PFSK-1 (cell line): ENCODE measurements at regions not wholly inside any gene's neighbourhood (a gene's known extent, or its start where the extent isn't known, plus 50 kb on each side); places are given as distances from the start of the nearest gene placed in this dataset.

ENCODE experiments used
- FOXP2 ChIP-seq: optimal IDR thresholded peaks from 2 replicates; pipeline ENCODE3; 2011; ENCODE audit warnings: borderline replicate concordance, control low read depth, inconsistent platforms; ENCODE audit not compliant: insufficient read depth; ENCODE audit errors: extremely low read length, extremely low read depth
- POLR2AphosphoS5 ChIP-seq: IDR thresholded peaks from 2 replicates; pipeline ENCODE4 v1.6.1; 2012; ENCODE audit warnings: low read depth, mild to moderate bottlenecking, control low read depth, low read length, moderate library complexity
- SIN3A ChIP-seq: IDR thresholded peaks from 2 replicates; pipeline ENCODE4 v1.6.1; 2012; ENCODE audit warnings: mild to moderate bottlenecking, low read length, moderate library complexity, borderline replicate concordance; ENCODE audit not compliant: insufficient read depth
- TAF1 ChIP-seq: IDR thresholded peaks from 2 replicates; pipeline ENCODE4 v1.6.1; 2012; ENCODE audit warnings: low read length, control low read depth, borderline replicate concordance; ENCODE audit not compliant: insufficient read depth

DNA sequence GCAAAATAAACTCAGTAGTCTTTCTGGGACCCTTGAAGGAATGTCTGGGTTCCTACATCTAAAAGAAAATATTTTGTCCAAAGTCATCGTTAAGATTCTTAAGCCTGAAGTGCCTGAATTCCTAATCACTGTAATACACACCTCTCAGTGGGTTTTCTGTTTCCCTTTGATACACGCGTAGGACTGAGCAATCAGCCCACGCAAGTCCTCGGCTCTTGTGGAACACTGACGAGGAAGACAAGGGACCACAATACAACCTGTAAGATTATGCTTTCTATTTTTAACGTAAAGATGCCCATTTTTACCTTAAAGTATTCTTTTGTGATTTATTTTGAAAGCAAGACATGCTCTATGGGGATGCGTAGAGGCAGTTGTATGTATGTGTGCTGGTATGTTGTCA, 472.8 kb upstream of the CELF2 start:
- TF ChIP-seq SIN3A (no peak), TAF1 (no peak), POLR2AphosphoS5 (no peak), FOXP2 (no peak)
